Epithelial cell of esophagus (primary cell): ENCODE measurements at regions not wholly inside any gene's neighbourhood (a gene's known extent, or its start where the extent isn't known, plus 50 kb on each side); places are given as distances from the start of the nearest gene placed in this dataset.

ENCODE experiments used
- DNase-seq: peaks from one replicate; pipeline ENCODE4 v3.0.0; 2010; ENCODE audit warnings: low read depth
- H3K4me3 ChIP-seq: 2 replicates; pipeline ENCODE4 v1.5.1; 2011; ENCODE audit warnings: mild to moderate bottlenecking, low read length, control low read depth
- CTCF ChIP-seq: IDR thresholded peaks from 2 replicates; pipeline ENCODE4 v1.5.1; 2011; ENCODE audit warnings: low read depth, mild to moderate bottlenecking, low read length, control low read depth, inconsistent platforms; ENCODE audit not compliant: insufficient read depth; ENCODE audit errors: missing control alignments

- no peak overlapping the region for H3K4me3 ChIP-seq
- DNase-seq = no peak
These were observed 1660.3 kb downstream of the EFNB2 start for GRCh38 chr13:104875038-104875754.

GRCh38 chr13:104872153-104872552, 1663.3 kb downstream of the EFNB2 start:
- TF ChIP-seq CTCF = no peak
- no peak overlapping the region for H3K4me3 ChIP-seq
- DNase-seq = no peak

More at GRCh38 chr13:104875038-104875754, 1660.3 kb downstream of the EFNB2 start:
- no peak for TF ChIP-seq CTCF

- no peak for TF ChIP-seq CTCF
- DNase-seq = no peak
- no peak overlapping the region for H3K4me3 ChIP-seq
These were observed 1664.0 kb downstream of the EFNB2 start for GRCh38 chr13:104871456-104871855.

GRCh38 chr13:104869501-104869900, 1666.0 kb downstream of the EFNB2 start:
- DNase-seq = no peak
- H3K4me3 ChIP-seq = no peak overlapping the region
- TF ChIP-seq CTCF = no peak

- H3K4me3 ChIP-seq = no peak overlapping the region
- DNase-seq = no peak
- no peak for TF ChIP-seq CTCF
These were observed 1666.7 kb downstream of the EFNB2 start for GRCh38 chr13:104868806-104869205.

- H3K4me3 ChIP-seq = no peak overlapping the region
- no peak for TF ChIP-seq CTCF
- DNase-seq = no peak
These were observed 1679.9 kb downstream of the EFNB2 start for GRCh38 chr13:104855581-104855980.

- TF ChIP-seq CTCF = no peak
- DNase-seq = no peak
These were observed 1680.8 kb downstream of the EFNB2 start for GRCh38 chr13:104854698-104855097.

More at GRCh38 chr13:104854698-104855097, 1680.8 kb downstream of the EFNB2 start:
- H3K4me3 ChIP-seq = no peak overlapping the region
